K562 (cell line): ENCODE measurements at regions not wholly inside any gene's neighbourhood (a gene's known extent, or its start where the extent isn't known, plus 50 kb on each side); places are given as distances from the start of the nearest gene placed in this dataset.

Experiments used
- ATAC-seq: fragments of 200-7000 bp; cut with Tn5 transposase; 3 replicates; pipeline ENCODE4 v1.9.1; 2020; ENCODE audit warnings: moderate library complexity
- BruUV-seq: library from RNA; stranded (reverse); fragments of 400-500 nt; replicated peaks from 2 replicates; lab custom pipeline; 2021; lab: Mats Ljungman, UMichigan
- CTCF ChIA-PET: fragments of 300-600 bp; formaldehyde crosslinking; extraction: SDS; loops from one replicate; lab custom pipeline; 2021; ENCODE audit warnings: low intra/inter-chr PET ratio; lab: Yijun Ruan, JAX
- POLR2A ChIA-PET: fragments of 300-600, 350-650 bp; sonication (Branson Sonifier 250); formaldehyde crosslinking; extraction: SDS; loops from one replicate; lab custom pipeline; 2021; ENCODE audit warnings: antibody characterized with exemption, inconsistent platforms; lab: Yijun Ruan, JAX
- DNase-seq, 4 experiments: peaks; one replicate each; pipeline versions ENCODE4 v3.0.0 to v3.0.0-alpha.2; 2011 to 2018; ENCODE audit warnings: low spot score in 3 of 4, mixed read lengths in 3 of 4; ENCODE audit errors: extremely low read depth in 1 of 4
- FAIRE-seq: peaks from 2 replicates; lab custom pipeline; 2011; peaks lifted over from hg19 to GRCh38; lab: Jason Lieb, UNC
- H2AFZ ChIP-seq: 2 replicates; pipeline ENCODE4 v1.6.0; 2011; ENCODE audit warnings: low read depth, low read length, control low read depth, inconsistent platforms
- H3K27ac ChIP-seq: fragments of 200-600 bp; 3 replicates; pipeline ENCODE4 v1.8.0; 2011; ENCODE audit warnings: low read depth, mild to moderate bottlenecking, control low read depth, inconsistent platforms, low read length, moderate library complexity, mixed read lengths; ENCODE audit errors: extremely low read depth
- H3K27me3 ChIP-seq, 2 experiments: fragments of 300-600 bp in 1 of 2; 2 replicates in 1 of 2; 3 replicates in 1 of 2; pipeline versions ENCODE4 v1.6.0 to v1.8.0; 2011; ENCODE audit warnings: inconsistent platforms in 2 of 2, low read length in 2 of 2, mild to moderate bottlenecking in 1 of 2, mixed read lengths in 1 of 2, moderate library complexity in 1 of 2; ENCODE audit not compliant: control insufficient read depth in 2 of 2, insufficient read depth in 2 of 2
- H3K36me3 ChIP-seq: fragments of 300-600 bp; 3 replicates; pipeline ENCODE4 v1.8.0; 2011; ENCODE audit warnings: mild to moderate bottlenecking, low read length, inconsistent platforms; ENCODE audit not compliant: control insufficient read depth, insufficient read depth
- H3K4me1 ChIP-seq, 2 experiments: fragments of 200-600 bp in 1 of 2; replicated peaks in 1 of 2; 2 replicates in 1 of 2; 3 replicates in 1 of 2; pipeline versions ENCODE4 v1.5.1 to v1.8.0; 2011; ENCODE audit warnings: inconsistent platforms in 2 of 2, low read length in 2 of 2, mild to moderate bottlenecking in 1 of 2, mixed read lengths in 1 of 2, moderate library complexity in 1 of 2; ENCODE audit not compliant: control insufficient read depth in 2 of 2, insufficient read depth in 2 of 2
- H3K4me2 ChIP-seq: 2 replicates; pipeline ENCODE4 v1.6.1; 2011; ENCODE audit warnings: low read length, control low read depth, inconsistent platforms, mixed read lengths; ENCODE audit not compliant: insufficient read depth
- H3K4me3 ChIP-seq: fragments of 200-600 bp; sonication (generic), shearing (Covaris generic); 2 replicates; pipeline ENCODE4 v1.5.1; 2016; ENCODE audit warnings: control low read depth, inconsistent platforms
- H3K79me2 ChIP-seq: fragments of 200-600 bp; 3 replicates; pipeline ENCODE4 v1.8.0; 2011; ENCODE audit warnings: low read length, inconsistent platforms; ENCODE audit not compliant: control insufficient read depth, insufficient read depth
- H3K9ac ChIP-seq, 2 experiments: 2 replicates each; pipeline versions ENCODE4 v1.6.0 to v1.6.1; 2011; ENCODE audit warnings: low read depth in 2 of 2, low read length in 2 of 2, control low read depth in 1 of 2, inconsistent platforms in 1 of 2, mild to moderate bottlenecking in 1 of 2, mixed read lengths in 1 of 2; ENCODE audit not compliant: insufficient read depth in 1 of 2
- H3K9me1 ChIP-seq: one replicate; pipeline ENCODE4 v1.6.0; 2011; ENCODE audit warnings: inconsistent platforms, mild to moderate bottlenecking, low read length, moderate library complexity; ENCODE audit not compliant: control insufficient read depth, insufficient read depth
- H3K9me3 ChIP-seq: replicated peaks from 2 replicates; pipeline ENCODE4 v1.5.1; 2011; ENCODE audit warnings: low read depth, low read length, inconsistent platforms; ENCODE audit not compliant: control insufficient read depth, insufficient read depth
- H4K20me1 ChIP-seq: replicated peaks from 2 replicates; pipeline ENCODE4 v1.6.1; 2011; ENCODE audit warnings: low read length, inconsistent platforms, mixed read lengths; ENCODE audit not compliant: control insufficient read depth, insufficient read depth
- CEBPB ChIP-seq: fragments of 450-650 bp; IDR thresholded peaks from 2 replicates; pipeline ENCODE4 v1.6.1; 2016; ENCODE audit warnings: missing genetic modification characterization, missing compliant biosample characterization
- FOXK1 ChIP-seq: sonication (generic); formaldehyde crosslinking; IDR thresholded peaks from 2 replicates; pipeline ENCODE4 v1.8.0; 2022; ENCODE audit warnings: missing genetic modification reagents, mild to moderate bottlenecking, borderline replicate concordance
- FOXP1 ChIP-seq: sonication (generic); formaldehyde crosslinking; IDR thresholded peaks from 2 replicates; pipeline ENCODE4 v1.8.0; 2022; ENCODE audit warnings: mild to moderate bottlenecking, missing genetic modification reagents
- KHSRP ChIP-seq: fragments of 450-650 bp; IDR thresholded peaks from 2 replicates; pipeline ENCODE4 v1.6.1; 2017
- PCBP2 ChIP-seq: fragments of 200-400 bp; formaldehyde crosslinking; IDR thresholded peaks from 2 replicates; pipeline ENCODE4 v1.6.1; 2018; ENCODE audit warnings: low read length, low read depth, mild to moderate bottlenecking, moderate library complexity; ENCODE audit not compliant: poor library complexity, severe bottlenecking
- SMC3 ChIP-seq: conservative IDR thresholded peaks from 2 replicates; pipeline ENCODE4 v1.6.1; 2011; ENCODE audit warnings: low read depth, low read length, improper control_type of control experiment; ENCODE audit not compliant: insufficient read depth
- ZNF124 ChIP-seq: sonication (generic); formaldehyde crosslinking; IDR thresholded peaks from 2 replicates; pipeline ENCODE4 v1.8.1; 2022; ENCODE audit warnings: missing genetic modification reagents
- ZNF408 ChIP-seq: fragments of 250-450 bp; sonication (Bioruptor Pico); IDR thresholded peaks from 2 replicates; pipeline ENCODE4 v1.4.0; 2020; ENCODE audit warnings: low read depth, mild to moderate bottlenecking, moderate library complexity
- WGBS: fragments of 100-300 bp; shearing (Covaris generic); methylation state at CpG from one replicate; pipeline ENCODE4 v1.1.6; 2016; ENCODE audit warnings: low coverage, mixed read lengths; ENCODE audit not compliant: insufficient coverage; ENCODE audit errors: missing lambda C conversion rate; 5-methylcytosine and 5-hydroxymethylcytosine counted together
- in situ Hi-C: fragments of 300-500 bp; cut with MboI; formaldehyde crosslinking; loops from 4 replicates; pipeline ENCODE4 v1.15.0; 2018; ENCODE audit warnings: inconsistent platforms, mixed read lengths
- intact Hi-C: fragments of 100-400 bp; cut with micrococcal nuclease; formaldehyde crosslinking; loops from 2 replicates; pipeline ENCODE4 v1.14.2; 2022
- TF ChIP-seq, protein P1 (sequence below): fragments of 250-450 bp; sonication (Bioruptor Pico); IDR thresholded peaks from 2 replicates; pipeline ENCODE4 v1.5.0; 2021
- TF ChIP-seq, protein P2 (sequence below): sonication (generic); formaldehyde crosslinking; IDR thresholded peaks from 2 replicates; pipeline ENCODE4 v1.8.1; 2023; ENCODE audit warnings: mild to moderate bottlenecking, missing genetic modification reagents
- TF ChIP-seq, protein P3 (sequence below): IDR thresholded peaks from 2 replicates; pipeline ENCODE4 v1.6.1; 2016; ENCODE audit warnings: missing genetic modification characterization, missing compliant biosample characterization
- TF ChIP-seq, protein P4 (sequence below): IDR thresholded peaks from 2 replicates; pipeline ENCODE4 v1.6.1; 2014; ENCODE audit warnings: antibody characterized with exemption
- TF ChIP-seq, protein P5 (sequence below): sonication (generic); IDR thresholded peaks from 2 replicates; pipeline ENCODE4 v1.6.1; 2016
- TF ChIP-seq, protein P6 (sequence below): fragments of 450-650 bp; formaldehyde crosslinking; IDR thresholded peaks from 2 replicates; pipeline ENCODE4 v1.4.0; 2020; ENCODE audit warnings: mild to moderate bottlenecking, moderate library complexity

DNA sequence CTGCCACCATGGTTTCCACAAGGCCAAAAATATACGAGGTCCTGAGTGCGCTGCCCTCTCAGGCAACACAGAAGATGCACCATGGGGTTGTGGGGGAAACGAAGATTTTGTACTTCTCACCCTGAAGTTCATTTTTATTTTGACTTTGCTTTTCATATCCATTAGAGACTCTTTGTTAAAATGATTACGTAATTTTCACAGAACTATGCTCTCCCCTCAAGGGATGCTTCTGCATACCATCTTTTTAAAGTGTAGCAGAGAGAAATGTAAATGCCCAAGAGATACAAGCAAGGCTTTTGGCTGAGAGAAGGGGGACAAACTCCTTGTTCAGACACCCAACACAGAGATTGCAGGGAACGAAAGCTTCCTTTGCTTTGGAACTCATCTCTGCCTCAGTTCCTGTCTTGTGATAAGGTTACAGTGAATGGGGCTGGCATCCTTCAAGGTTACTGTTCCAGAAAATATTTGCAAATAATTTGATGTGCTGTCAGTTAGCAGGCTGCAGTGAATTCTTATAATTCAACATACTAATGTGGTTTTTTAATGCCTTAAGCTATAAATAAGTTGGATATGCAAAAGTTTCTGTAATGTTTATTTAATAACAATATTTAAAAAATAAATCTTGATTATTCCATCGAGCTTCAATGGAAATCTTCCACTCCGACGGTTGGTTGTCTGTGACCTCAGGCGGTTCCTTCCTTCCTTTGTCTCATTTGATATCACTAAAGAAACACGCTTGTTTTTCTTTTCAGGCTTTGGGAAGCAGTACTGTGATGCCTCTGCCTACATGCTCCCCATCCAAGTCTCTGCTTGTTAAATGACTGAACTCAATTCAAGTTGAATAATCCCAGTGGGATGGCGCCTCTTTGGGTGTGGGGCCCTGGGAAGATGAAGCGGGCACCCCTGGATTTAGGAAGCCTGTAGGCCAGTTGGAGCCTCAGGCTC, 209.3 kb upstream of the CTBP2 start:
- H3K27ac ChIP-seq: no peak overlapping the region
- no peaks in the 10 kb centered on the region for H4K20me1 ChIP-seq
- H3K79me2 ChIP-seq: no peaks in the 10 kb centered on the region
- H3K36me3 ChIP-seq: no peaks in the 10 kb centered on the region
- H3K4me2 ChIP-seq: no peak overlapping the region
- ChIA-PET CTCF (no interaction called here), POLR2A (interaction anchor here (0.7 kb wide), 1 partner anchor 106 kb away, joined by 3 read pairs; no protein-coding TSS in a partner anchor)
- no peaks in the 10 kb centered on the region for H3K9me1 ChIP-seq
- in situ Hi-C loops (no loop called here), intact Hi-C loops (no loop called here)
- BruUV-seq: no TSS peak
- no peaks in the 10 kb centered on the region for H3K9me3 ChIP-seq
- no peak overlapping the region for H2AFZ ChIP-seq
- H3K27me3 ChIP-seq: peaks cover 0 to 5% of the 10 kb centered on the region in 2 experiments; a peak in 1 of 5 replicates
- DNase-seq (no peak), ATAC-seq (no peak), FAIRE-seq (no peak)
- H3K4me3 ChIP-seq: no peak overlapping the region
- 3% methylated on average over 10 of the region's 12 CpGs for WGBS
- H3K9ac ChIP-seq: no peak overlapping the region
- H3K4me1 ChIP-seq: peaks cover 0 to 4% of the 10 kb centered on the region in 2 experiments; a peak in 1 of 5 replicates
- TF ChIP-seq, protein P1, sequence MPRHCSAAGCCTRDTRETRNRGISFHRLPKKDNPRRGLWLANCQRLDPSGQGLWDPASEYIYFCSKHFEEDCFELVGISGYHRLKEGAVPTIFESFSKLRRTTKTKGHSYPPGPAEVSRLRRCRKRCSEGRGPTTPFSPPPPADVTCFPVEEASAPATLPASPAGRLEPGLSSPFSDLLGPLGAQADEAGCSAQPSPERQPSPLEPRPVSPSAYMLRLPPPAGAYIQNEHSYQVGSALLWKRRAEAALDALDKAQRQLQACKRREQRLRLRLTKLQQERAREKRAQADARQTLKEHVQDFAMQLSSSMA (CRISPR knock-in tag): no peak
- TF ChIP-seq, protein P2, sequence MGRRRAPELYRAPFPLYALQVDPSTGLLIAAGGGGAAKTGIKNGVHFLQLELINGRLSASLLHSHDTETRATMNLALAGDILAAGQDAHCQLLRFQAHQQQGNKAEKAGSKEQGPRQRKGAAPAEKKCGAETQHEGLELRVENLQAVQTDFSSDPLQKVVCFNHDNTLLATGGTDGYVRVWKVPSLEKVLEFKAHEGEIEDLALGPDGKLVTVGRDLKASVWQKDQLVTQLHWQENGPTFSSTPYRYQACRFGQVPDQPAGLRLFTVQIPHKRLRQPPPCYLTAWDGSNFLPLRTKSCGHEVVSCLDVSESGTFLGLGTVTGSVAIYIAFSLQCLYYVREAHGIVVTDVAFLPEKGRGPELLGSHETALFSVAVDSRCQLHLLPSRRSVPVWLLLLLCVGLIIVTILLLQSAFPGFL: no peak
- no peak for TF ChIP-seq ZNF124 (CRISPR knock-in tag)
- TF ChIP-seq, protein P3, sequence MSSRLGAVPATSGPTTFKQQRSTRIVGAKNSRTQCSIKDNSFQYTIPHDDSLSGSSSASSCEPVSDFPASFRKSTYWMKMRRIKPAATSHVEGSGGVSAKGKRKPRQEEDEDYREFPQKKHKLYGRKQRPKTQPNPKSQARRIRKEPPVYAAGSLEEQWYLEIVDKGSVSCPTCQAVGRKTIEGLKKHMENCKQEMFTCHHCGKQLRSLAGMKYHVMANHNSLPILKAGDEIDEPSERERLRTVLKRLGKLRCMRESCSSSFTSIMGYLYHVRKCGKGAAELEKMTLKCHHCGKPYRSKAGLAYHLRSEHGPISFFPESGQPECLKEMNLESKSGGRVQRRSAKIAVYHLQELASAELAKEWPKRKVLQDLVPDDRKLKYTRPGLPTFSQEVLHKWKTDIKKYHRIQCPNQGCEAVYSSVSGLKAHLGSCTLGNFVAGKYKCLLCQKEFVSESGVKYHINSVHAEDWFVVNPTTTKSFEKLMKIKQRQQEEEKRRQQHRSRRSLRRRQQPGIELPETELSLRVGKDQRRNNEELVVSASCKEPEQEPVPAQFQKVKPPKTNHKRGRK (tag): no peak
- no peak for TF ChIP-seq SMC3
- TF ChIP-seq ZNF408: no peak
- TF ChIP-seq FOXP1 (CRISPR knock-in tag): no peak
- TF ChIP-seq, protein P4, sequence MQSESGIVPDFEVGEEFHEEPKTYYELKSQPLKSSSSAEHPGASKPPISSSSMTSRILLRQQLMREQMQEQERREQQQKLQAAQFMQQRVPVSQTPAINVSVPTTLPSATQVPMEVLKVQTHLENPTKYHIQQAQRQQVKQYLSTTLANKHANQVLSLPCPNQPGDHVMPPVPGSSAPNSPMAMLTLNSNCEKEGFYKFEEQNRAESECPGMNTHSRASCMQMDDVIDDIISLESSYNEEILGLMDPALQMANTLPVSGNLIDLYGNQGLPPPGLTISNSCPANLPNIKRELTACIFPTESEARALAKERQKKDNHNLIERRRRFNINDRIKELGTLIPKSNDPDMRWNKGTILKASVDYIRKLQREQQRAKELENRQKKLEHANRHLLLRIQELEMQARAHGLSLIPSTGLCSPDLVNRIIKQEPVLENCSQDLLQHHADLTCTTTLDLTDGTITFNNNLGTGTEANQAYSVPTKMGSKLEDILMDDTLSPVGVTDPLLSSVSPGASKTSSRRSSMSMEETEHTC: no peak
- TF ChIP-seq, protein P5, sequence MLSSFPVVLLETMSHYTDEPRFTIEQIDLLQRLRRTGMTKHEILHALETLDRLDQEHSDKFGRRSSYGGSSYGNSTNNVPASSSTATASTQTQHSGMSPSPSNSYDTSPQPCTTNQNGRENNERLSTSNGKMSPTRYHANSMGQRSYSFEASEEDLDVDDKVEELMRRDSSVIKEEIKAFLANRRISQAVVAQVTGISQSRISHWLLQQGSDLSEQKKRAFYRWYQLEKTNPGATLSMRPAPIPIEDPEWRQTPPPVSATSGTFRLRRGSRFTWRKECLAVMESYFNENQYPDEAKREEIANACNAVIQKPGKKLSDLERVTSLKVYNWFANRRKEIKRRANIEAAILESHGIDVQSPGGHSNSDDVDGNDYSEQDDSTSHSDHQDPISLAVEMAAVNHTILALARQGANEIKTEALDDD: no peak
- TF ChIP-seq PCBP2: no peak
- no peak for TF ChIP-seq KHSRP
- TF ChIP-seq, protein P6, sequence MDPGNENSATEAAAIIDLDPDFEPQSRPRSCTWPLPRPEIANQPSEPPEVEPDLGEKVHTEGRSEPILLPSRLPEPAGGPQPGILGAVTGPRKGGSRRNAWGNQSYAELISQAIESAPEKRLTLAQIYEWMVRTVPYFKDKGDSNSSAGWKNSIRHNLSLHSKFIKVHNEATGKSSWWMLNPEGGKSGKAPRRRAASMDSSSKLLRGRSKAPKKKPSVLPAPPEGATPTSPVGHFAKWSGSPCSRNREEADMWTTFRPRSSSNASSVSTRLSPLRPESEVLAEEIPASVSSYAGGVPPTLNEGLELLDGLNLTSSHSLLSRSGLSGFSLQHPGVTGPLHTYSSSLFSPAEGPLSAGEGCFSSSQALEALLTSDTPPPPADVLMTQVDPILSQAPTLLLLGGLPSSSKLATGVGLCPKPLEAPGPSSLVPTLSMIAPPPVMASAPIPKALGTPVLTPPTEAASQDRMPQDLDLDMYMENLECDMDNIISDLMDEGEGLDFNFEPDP (CRISPR knock-in tag): no peak
- no peak for TF ChIP-seq CEBPB (tag)
- no peak for TF ChIP-seq FOXK1 (CRISPR knock-in tag)
